ENCODE measurements at regions not wholly inside any gene's neighbourhood (a gene's known extent, or its start where the extent isn't known, plus 50 kb on each side); places are given as distances from the start of the nearest gene placed in this dataset.
"Not testable (repeated sequence)": the region's sequence is repeated elsewhere in the genome, so short reads cannot be mapped to it uniquely, and the experiment has no call there.

- not testable (repeated sequence) for TF ChIP-seq POLR2A (IDR thresholded peaks at IDR 0.05); CTCF (IDR thresholded peaks at IDR 0.05); POLR2AphosphoS5 (IDR thresholded peaks at IDR 0.05); EP300 (IDR thresholded peaks at IDR 0.05; ENCODE audit: low read depth)
Measured at GRCh38 chr7:76709703-76710102, 82.6 kb upstream of the POMZP3 start.
